Activated T-helper 2 cell treated with anti-CD3 and anti-CD28 coated beads, Interferon-gamma antibody, Interleukin-2, Interleukin-4, amounts not matched to agents 10 μg/mL and 5 μg/mL and 100 μg/mL, durations not matched to agents 14 hours and 24 hours and 36 hours (primary cell): ENCODE measurements at regions not wholly inside any gene's neighbourhood (a gene's known extent, or its start where the extent isn't known, plus 50 kb on each side); places are given as distances from the start of the nearest gene placed in this dataset.

Experiments used
- DNase-seq: peaks from one replicate; pipeline ENCODE4 v3.0.0; 2021; ENCODE audit warnings: low spot score
- H3K27ac Mint-ChIP-seq: one replicate; pipeline ENCODE4 v1.8.0; 2021; ENCODE audit warnings: mixed read lengths
- H3K27me3 Mint-ChIP-seq: one replicate; pipeline ENCODE4 v1.8.0; 2021; ENCODE audit warnings: low read depth, mixed read lengths
- H3K36me3 Mint-ChIP-seq: one replicate; pipeline ENCODE4 v1.8.0; 2021; ENCODE audit warnings: low read depth, mixed read lengths
- H3K4me1 Mint-ChIP-seq: one replicate; pipeline ENCODE4 v1.8.0; 2021; ENCODE audit warnings: low read depth, mixed read lengths
- H3K4me3 Mint-ChIP-seq: one replicate; pipeline ENCODE4 v1.8.0; 2021; ENCODE audit warnings: low read depth, mild to moderate bottlenecking, moderate library complexity, mixed read lengths
- H3K9me3 Mint-ChIP-seq: one replicate; pipeline ENCODE4 v1.8.0; 2021; ENCODE audit warnings: mixed read lengths
- intact Hi-C: fragments of 100-400 bp; cut with micrococcal nuclease; formaldehyde crosslinking; loops from one replicate; pipeline ENCODE4 v1.15.1; 2023

GRCh38 chr6:137953761-137954160, 86.7 kb downstream of the TNFAIP3 start:
- H3K4me1 Mint-ChIP-seq: peaks cover 28% of the 10 kb centered on the region
- intact Hi-C loops: no loop called here
- DNase-seq: no peak
- peaks cover 2% of the 10 kb centered on the region for H3K9me3 Mint-ChIP-seq
- no peak overlapping the region for H3K27ac Mint-ChIP-seq
- no peak overlapping the region for H3K4me3 Mint-ChIP-seq
- H3K36me3 Mint-ChIP-seq: peaks cover 6% of the 10 kb centered on the region
- H3K27me3 Mint-ChIP-seq: peaks cover 5% of the 10 kb centered on the region

- DNase-seq: no peak
- no peak overlapping the region for H3K27ac Mint-ChIP-seq
- H3K9me3 Mint-ChIP-seq: peaks cover 4% of the 10 kb centered on the region
- H3K27me3 Mint-ChIP-seq: peaks cover 5% of the 10 kb centered on the region
- peaks cover 8% of the 10 kb centered on the region for H3K36me3 Mint-ChIP-seq
- peaks cover 29% of the 10 kb centered on the region for H3K4me1 Mint-ChIP-seq
- intact Hi-C loops: no loop called here
- H3K4me3 Mint-ChIP-seq: no peak overlapping the region
These were observed 87.2 kb downstream of the TNFAIP3 start for GRCh38 chr6:137954253-137954652.

DNA sequence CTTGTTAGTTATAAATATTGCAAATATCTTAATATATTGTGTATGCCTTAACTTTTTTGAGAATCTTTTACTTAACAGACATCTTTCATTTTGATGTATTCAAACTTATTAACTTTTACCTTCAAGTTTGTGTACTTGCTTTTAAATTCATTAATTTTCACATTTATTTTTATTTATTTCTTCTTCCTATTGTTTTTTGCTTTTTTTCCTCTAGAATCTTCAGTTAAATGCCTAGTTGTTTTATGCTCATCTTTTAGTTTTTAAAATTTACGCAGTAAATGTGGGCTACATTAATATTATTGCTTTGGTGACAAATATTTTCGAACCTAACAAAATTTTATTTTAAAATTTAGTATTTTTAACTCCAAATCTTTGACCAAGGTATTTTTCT, 89.0 kb downstream of the TNFAIP3 start:
- Mint-ChIP-seq H3K4me3 (no peak overlapping the region), H3K27ac (no peak overlapping the region), H3K36me3 (peaks cover 17% of the 10 kb centered on the region), H3K4me1 (peaks cover 16% of the 10 kb centered on the region), H3K9me3 (peaks cover 9% of the 10 kb centered on the region), H3K27me3 (peaks cover 5% of the 10 kb centered on the region)
- no peak for DNase-seq
- intact Hi-C loops: no loop called here

- H3K36me3 Mint-ChIP-seq: peaks cover 17% of the 10 kb centered on the region
- no peak for DNase-seq
- no peak overlapping the region for H3K27ac Mint-ChIP-seq
- intact Hi-C loops: no loop called here
- peaks cover 16% of the 10 kb centered on the region for H3K4me1 Mint-ChIP-seq
- H3K27me3 Mint-ChIP-seq: peaks cover 5% of the 10 kb centered on the region
- no peak overlapping the region for H3K4me3 Mint-ChIP-seq
- peaks cover 13% of the 10 kb centered on the region for H3K9me3 Mint-ChIP-seq
These were observed 90.4 kb downstream of the TNFAIP3 start for GRCh38 chr6:137957471-137957870.

GRCh38 chr6:137958811-137959565, 91.9 kb downstream of the TNFAIP3 start:
- Mint-ChIP-seq H3K4me3 (no peak overlapping the region), H3K9me3 (peaks cover 13% of the 10 kb centered on the region), H3K36me3 (peaks cover 17% of the 10 kb centered on the region), H3K4me1 (peaks cover 16% of the 10 kb centered on the region), H3K27ac (no peak overlapping the region), H3K27me3 (no peaks in the 10 kb centered on the region)
- intact Hi-C loops: no loop called here
- no peak for DNase-seq

GRCh38 chr6:137962725-137963124, 95.7 kb downstream of the TNFAIP3 start:
- DNase-seq: no peak
- intact Hi-C loops: no loop called here
- no peak overlapping the region for H3K27ac Mint-ChIP-seq
- no peak overlapping the region for H3K4me3 Mint-ChIP-seq
- H3K9me3 Mint-ChIP-seq: peaks cover 13% of the 10 kb centered on the region
- peaks cover 15% of the 10 kb centered on the region for H3K36me3 Mint-ChIP-seq
- peaks cover 22% of the 10 kb centered on the region for H3K4me1 Mint-ChIP-seq
- H3K27me3 Mint-ChIP-seq: no peaks in the 10 kb centered on the region

DNA sequence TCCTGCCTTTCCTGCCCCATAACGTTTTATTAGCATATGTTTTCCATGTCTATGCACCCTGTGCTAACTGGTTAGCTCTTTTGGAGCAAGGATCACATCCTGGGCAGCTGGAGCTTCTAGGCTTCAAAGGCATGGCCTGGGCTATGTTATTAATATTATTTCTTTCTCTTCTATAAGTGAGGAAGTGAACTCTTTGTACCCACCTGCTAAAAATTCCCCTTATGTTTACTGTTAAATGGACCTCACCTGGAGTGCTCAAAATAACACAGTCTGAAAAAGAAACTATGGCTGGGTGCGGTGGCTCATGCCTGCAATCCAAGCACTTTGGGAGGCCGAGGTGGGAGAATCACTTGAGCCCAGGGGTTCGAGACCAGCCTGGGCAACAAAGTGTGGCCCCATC, 97.8 kb downstream of the TNFAIP3 start:
- DNase-seq: no peak
- H3K27ac Mint-ChIP-seq: no peak overlapping the region
- H3K27me3 Mint-ChIP-seq: no peaks in the 10 kb centered on the region
- no peak overlapping the region for H3K4me3 Mint-ChIP-seq
- peaks cover 35% of the 10 kb centered on the region for H3K4me1 Mint-ChIP-seq
- peaks cover 4% of the 10 kb centered on the region for H3K9me3 Mint-ChIP-seq
- peaks cover 10% of the 10 kb centered on the region for H3K36me3 Mint-ChIP-seq
- intact Hi-C loops: no loop called here

DNA sequence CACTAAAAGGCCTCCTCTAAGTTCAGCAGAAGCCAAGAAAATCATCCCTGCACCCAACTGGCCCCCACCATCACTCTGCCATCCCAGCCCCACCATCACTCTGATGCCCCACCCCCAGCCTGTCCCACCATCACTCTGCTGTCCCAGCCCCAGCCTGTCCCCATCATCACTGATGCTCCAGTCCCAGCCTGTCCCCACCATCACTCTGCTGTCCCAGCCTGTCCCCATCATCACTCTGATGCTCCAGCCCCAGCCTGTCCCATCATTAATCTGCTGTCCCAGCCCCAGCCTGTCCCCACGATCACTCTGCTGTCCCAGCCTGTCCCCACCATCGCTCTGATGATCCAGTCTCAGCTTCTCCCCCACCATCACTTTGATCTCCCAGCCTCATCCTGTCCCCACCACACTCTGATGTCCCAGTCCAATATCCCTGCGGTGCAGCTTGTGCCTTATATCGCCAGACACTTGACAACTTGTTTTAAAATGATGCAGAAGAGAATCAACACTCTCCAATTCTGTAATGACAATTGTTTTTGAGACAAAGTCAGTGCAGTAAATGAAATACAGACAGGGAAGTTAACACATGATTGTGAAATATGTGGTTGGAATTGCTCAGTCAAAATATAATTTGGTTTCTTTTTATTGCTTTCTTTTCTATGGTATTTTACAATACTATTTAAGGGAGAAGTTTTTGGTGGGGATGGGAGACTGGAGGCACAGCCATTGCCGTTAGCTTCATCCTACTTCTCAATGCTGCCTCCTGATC, 100.8 kb downstream of the TNFAIP3 start:
- no peak for DNase-seq
- H3K4me3 Mint-ChIP-seq: no peak overlapping the region
- peaks cover 58% of the 10 kb centered on the region for H3K4me1 Mint-ChIP-seq
- intact Hi-C loops: loop anchor here (2.0 kb wide), 1 partner anchor 269 kb away; no protein-coding TSS in a partner anchor
- no peaks in the 10 kb centered on the region for H3K9me3 Mint-ChIP-seq
- peak overlapping the region; percentile 58 for H3K27ac Mint-ChIP-seq
- H3K36me3 Mint-ChIP-seq: peaks cover 4% of the 10 kb centered on the region
- no peaks in the 10 kb centered on the region for H3K27me3 Mint-ChIP-seq

DNA sequence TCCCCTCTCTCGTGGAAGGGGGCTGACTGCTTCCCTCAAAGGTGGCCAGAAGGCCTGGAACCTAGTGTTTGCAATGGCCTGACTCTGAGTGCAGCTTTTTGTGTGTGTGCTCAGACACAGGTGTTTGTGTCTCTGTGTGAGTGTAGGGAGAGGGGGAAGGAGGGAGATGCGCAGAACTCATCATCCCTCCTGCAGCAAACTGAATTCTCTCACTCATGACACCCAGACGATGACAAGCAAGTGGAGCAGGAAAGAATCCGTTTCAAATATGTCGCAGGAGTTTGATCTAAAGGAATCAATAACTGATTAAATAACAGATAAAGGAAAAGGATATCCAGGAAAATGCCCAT, 101.4 kb downstream of the TNFAIP3 start:
- H3K4me1 Mint-ChIP-seq: peaks cover 60% of the 10 kb centered on the region
- no peak for DNase-seq
- H3K9me3 Mint-ChIP-seq: no peaks in the 10 kb centered on the region
- intact Hi-C loops: loop anchor here (2.0 kb wide), 1 partner anchor 270 kb away; no protein-coding TSS in a partner anchor
- H3K27ac Mint-ChIP-seq: peak overlapping the region; percentile 82
- peaks cover 4% of the 10 kb centered on the region for H3K36me3 Mint-ChIP-seq
- H3K4me3 Mint-ChIP-seq: no peak overlapping the region
- H3K27me3 Mint-ChIP-seq: no peaks in the 10 kb centered on the region

GRCh38 chr6:137968901-137969300, 101.8 kb downstream of the TNFAIP3 start:
- peaks cover 4% of the 10 kb centered on the region for H3K36me3 Mint-ChIP-seq
- intact Hi-C loops: loop anchor here (2.0 kb wide), 1 partner anchor 270 kb away; no protein-coding TSS in a partner anchor
- peak overlapping the region; percentile 82 for H3K27ac Mint-ChIP-seq
- peak overlapping the region; percentile 50 for H3K4me3 Mint-ChIP-seq
- no peaks in the 10 kb centered on the region for H3K27me3 Mint-ChIP-seq
- peaks cover 63% of the 10 kb centered on the region for H3K4me1 Mint-ChIP-seq
- DNase-seq: no peak
- H3K9me3 Mint-ChIP-seq: no peaks in the 10 kb centered on the region

GRCh38 chr6:137969874-137970273, 102.8 kb downstream of the TNFAIP3 start:
- Mint-ChIP-seq H3K27ac (peak overlapping the region; percentile 82), H3K36me3 (peaks cover 4% of the 10 kb centered on the region), H3K4me3 (peak overlapping the region; percentile 30), H3K4me1 (peaks cover 73% of the 10 kb centered on the region), H3K27me3 (no peaks in the 10 kb centered on the region), H3K9me3 (no peaks in the 10 kb centered on the region)
- DNase-seq: no peak
- intact Hi-C loops: loop anchor here (1.0 to 10.0 kb wide), 4 partner anchors 65 to 755 kb away; partner anchors contain the start of gene IFNGR1

DNA sequence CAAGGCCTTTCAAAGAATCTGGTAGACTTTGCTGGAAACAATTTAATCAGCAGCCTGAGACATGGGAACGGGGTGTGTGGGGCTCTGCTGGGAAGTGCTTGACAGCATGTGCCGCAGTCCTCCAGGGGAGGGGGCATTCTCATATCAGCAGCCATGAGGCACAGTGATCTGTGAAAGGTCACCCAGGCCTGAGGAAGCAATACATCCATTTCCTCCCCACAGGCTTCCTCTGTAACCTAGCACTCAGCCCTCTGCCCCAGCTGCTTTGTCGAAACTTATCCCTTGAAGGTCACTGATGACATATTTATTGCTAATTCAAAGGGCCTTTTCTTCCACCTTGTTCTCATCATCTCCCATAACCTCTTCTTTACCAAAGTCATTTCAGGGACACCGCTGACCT, 103.3 kb downstream of the TNFAIP3 start:
- intact Hi-C loops: loop anchor here (1.0 to 10.0 kb wide), 3 partner anchors 65 to 756 kb away; partner anchors contain the start of gene IFNGR1
- Mint-ChIP-seq H3K4me1 (peaks cover 75% of the 10 kb centered on the region), H3K27me3 (no peaks in the 10 kb centered on the region), H3K9me3 (no peaks in the 10 kb centered on the region), H3K4me3 (no peak overlapping the region), H3K27ac (peak overlapping the region; percentile 82), H3K36me3 (peaks cover 4% of the 10 kb centered on the region)
- DNase-seq: no peak

DNA sequence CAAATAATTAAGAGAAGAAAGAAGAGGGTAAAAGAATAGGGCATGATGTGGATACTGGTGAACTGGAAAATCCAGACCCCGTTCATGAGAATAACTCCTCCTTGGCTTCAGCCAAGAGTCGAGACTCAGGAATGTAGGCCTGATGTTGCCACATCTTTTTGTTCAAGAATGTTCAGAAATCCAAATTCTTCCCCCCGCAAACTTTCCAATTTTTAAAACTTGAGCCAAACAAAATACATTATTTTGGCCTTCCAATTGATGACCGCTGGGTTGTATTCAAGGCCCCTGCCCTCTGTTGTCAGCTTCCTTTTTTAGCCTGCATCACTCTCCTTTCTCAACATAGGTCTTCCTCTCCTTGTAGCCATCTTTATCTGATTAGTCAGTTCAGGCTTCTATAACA, 106.1 kb downstream of the TNFAIP3 start:
- no peaks in the 10 kb centered on the region for H3K9me3 Mint-ChIP-seq
- H3K27me3 Mint-ChIP-seq: no peaks in the 10 kb centered on the region
- no peak overlapping the region for H3K4me3 Mint-ChIP-seq
- peaks cover 4% of the 10 kb centered on the region for H3K36me3 Mint-ChIP-seq
- peaks cover 76% of the 10 kb centered on the region for H3K4me1 Mint-ChIP-seq
- DNase-seq: no peak
- H3K27ac Mint-ChIP-seq: no peak overlapping the region
- intact Hi-C loops: loop anchor here (10.0 kb wide), 1 partner anchor 758 kb away; the partner anchor contains the start of gene IFNGR1
